Epithelial cell of esophagus (primary cell): ENCODE measurements at regions not wholly inside any gene's neighbourhood (a gene's known extent, or its start where the extent isn't known, plus 50 kb on each side); places are given as distances from the start of the nearest gene placed in this dataset.

ENCODE experiments used
- DNase-seq: peaks from one replicate; pipeline ENCODE4 v3.0.0; 2010; ENCODE audit warnings: low read depth
- H3K4me3 ChIP-seq: 2 replicates; pipeline ENCODE4 v1.5.1; 2011; ENCODE audit warnings: mild to moderate bottlenecking, low read length, control low read depth
- TF ChIP-seq, protein P1 (sequence below): IDR thresholded peaks from 2 replicates; pipeline ENCODE4 v1.5.1; 2011; ENCODE audit warnings: low read depth, mild to moderate bottlenecking, low read length, control low read depth, inconsistent platforms; ENCODE audit not compliant: insufficient read depth; ENCODE audit errors: missing control alignments

DNA sequence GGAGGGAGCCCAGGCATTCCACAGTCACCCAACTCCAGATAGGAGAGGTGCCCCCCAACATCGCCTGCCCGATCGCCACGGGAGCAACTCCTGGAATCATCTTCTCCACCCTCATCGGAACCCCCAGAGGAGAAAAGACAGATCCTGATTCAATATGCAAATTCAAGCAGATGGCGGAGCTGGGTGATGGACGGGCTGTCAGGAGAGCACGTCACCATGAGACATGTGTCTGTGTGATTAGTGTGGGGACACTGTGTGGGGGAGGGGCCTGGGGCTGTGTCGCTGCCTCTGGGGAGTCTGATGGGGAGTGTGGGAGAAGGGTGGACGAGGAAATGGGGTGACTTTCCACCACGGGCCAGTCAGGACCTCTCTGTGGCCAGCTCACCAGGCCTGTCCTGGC lies 90.2 kb upstream of the CSF3R start:
- DNase-seq = no peak
- TF ChIP-seq, protein P1, sequence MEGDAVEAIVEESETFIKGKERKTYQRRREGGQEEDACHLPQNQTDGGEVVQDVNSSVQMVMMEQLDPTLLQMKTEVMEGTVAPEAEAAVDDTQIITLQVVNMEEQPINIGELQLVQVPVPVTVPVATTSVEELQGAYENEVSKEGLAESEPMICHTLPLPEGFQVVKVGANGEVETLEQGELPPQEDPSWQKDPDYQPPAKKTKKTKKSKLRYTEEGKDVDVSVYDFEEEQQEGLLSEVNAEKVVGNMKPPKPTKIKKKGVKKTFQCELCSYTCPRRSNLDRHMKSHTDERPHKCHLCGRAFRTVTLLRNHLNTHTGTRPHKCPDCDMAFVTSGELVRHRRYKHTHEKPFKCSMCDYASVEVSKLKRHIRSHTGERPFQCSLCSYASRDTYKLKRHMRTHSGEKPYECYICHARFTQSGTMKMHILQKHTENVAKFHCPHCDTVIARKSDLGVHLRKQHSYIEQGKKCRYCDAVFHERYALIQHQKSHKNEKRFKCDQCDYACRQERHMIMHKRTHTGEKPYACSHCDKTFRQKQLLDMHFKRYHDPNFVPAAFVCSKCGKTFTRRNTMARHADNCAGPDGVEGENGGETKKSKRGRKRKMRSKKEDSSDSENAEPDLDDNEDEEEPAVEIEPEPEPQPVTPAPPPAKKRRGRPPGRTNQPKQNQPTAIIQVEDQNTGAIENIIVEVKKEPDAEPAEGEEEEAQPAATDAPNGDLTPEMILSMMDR = no peak
- no peak overlapping the region for H3K4me3 ChIP-seq

DNA sequence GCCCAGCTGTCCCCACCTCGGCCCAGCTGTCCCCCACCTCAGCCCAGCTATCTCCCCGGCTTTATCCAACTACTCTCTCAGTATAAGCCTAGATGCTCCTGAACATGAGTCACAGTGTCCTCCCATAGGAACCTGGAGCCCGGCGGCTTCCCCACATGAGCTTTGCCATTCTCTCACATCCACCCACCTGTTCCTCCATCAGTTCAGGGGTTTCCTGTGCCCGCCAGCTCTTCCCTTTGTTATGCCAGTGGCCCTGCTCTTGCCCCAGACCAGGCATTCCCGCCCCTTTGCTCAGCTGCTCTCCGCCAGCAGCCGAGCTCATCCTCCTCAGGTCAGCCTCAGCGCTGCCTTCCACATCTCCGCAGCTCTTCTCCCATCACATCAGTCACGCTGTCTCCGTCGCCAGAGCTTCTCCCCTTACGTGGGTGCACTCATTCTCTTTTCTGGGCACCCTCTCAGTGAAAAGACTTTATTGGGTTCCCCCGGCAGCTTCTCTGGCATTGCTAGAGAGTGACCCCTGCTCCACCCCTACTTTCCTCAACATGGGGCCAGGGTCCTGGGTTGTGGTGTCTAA lies 89.5 kb upstream of the CSF3R start:
- H3K4me3 ChIP-seq = no peak overlapping the region
- no peak for DNase-seq
- TF ChIP-seq, protein P1 = no peak

DNA sequence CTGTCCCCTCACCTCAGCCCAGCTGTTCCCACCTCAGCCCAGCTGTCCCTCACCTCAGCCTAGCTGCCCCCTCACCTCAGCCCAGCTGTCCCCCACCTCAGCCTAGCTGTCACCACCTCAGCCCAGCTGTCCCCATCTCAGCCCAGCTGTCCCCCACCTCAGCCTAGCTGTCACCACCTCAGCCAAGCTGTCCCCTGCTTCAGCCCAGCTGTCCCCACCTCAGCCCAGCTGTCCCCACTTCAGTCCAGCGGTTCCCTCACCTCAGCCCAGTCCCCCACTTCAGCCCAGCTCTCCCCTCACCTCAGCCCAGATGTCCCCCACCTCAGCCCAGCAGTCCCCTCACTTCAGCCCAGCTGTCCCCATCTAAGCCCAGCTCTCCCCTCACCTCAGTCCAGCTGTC lies 88.4 kb upstream of the CSF3R start:
- DNase-seq = no peak
- TF ChIP-seq, protein P1 = no peak
- no peak overlapping the region for H3K4me3 ChIP-seq

DNA sequence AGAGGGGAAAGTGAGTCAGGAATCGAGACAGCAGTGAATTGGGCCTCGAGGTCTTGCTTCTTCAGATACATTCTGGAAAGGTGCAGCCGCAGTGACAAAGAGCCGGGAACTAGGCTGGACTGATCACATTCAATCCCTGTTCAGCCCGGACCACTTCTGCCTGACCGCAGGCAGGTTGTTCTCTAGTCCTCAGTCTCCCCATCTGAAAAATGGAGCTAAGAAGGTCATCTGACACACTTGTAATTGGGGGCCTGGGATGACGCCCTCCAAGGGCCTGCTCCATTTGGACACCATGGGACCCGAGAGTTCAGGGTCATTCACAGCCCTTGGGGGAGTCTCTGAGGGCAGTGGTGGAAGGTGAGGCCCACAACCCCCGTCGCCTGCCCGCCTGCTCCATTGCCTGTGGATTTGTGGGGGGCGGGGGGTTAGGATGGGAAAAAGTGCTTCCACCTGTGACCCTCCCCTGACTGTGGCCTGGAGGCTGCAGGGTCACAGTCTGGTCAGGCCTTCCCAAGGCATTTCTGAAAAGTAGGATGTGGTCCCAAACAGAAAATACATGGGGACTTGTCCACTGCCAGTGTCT lies 87.9 kb upstream of the CSF3R start:
- no peak overlapping the region for H3K4me3 ChIP-seq
- no peak for DNase-seq

DNA sequence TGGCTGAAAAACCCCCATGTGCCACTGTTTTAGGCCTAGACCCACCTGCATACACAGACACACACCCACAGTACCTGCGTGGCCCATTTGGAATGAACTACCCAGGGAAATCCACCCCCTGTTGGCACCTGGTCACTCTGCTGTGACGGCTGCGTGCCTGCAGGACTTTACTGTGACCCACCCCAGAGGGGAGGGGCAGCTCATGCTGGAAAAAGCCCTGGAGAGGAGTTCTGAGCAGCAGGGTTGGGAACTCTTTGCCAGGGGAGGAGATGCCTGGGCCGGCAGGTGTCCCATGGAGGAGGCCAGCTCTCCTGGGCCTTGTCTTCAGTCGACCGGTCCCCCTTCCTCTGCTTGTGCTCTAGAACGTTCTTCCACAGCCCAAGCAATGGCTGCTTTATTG lies 87.3 kb upstream of the CSF3R start:
- no peak overlapping the region for H3K4me3 ChIP-seq
- DNase-seq = no peak
- TF ChIP-seq, protein P1 = no peak

More for the DNA sequence above, 87.9 kb upstream of the CSF3R start:
- TF ChIP-seq, protein P1 = no peak

DNA sequence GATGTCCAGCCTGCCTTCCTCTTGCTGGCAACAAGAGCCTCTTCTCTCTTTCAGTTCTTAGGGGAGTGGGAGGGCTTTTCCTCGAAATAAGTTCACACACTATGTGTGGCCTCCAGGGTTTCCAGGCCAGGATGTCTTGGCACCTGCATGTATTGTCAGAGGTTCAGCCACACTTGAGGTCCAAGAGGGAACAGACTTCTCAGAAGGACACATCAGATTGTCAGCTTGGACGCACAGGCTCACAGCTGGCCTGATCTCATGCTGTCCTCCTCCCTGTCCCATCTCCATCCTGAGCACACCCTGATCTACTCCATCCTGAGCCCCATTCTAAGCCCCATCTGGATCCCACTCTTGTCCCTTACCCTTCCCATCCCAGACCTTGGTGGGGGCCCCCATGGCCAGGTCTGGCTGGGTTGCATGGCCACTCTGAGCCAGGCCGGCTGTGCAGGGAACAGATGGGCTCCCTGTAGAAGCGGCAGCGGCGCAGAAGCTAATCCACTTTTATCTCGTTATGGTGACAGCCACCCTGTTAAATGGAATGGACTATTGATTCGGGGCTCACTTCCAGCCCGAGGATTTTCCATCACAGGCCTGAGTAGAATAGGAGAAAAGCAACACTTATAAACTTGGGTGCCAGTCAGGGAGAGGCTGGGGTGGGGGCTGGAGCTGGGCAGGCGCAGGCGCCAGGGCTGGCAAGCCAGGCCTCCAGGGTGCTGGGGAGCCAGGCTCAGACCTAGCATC lies 85.1 kb upstream of the CSF3R start:
- TF ChIP-seq, protein P1 = no peak
- no peak overlapping the region for H3K4me3 ChIP-seq
- DNase-seq = no peak
